Gastrocnemius medialis (tissue), 4 donors: ENCODE measurements at regions not wholly inside any gene's neighbourhood (a gene's known extent, or its start where the extent isn't known, plus 50 kb on each side); places are given as distances from the start of the nearest gene placed in this dataset.
A peak's percentile ranks its signal among the peaks of the same experiment; 100 is the strongest.

Source experiments
- ATAC-seq, 2 donors: fragments of 150-250 bp; one replicate each; pipeline ENCODE4 v1.9.1; 2016
- DNase-seq, 2 donors: peaks; one replicate each; pipeline ENCODE4 v3.0.0-alpha.2; 2019
- H3K27ac ChIP-seq, 4 donors: fragments of 200-600 bp; sonication (generic); 1 replicate in 1 of 4; 2 replicates in 3 of 4; pipeline ENCODE4 v1.5.1; 2016 to 2018; ENCODE audit warnings: mild to moderate bottlenecking in 2 of 4, moderate library complexity in 1 of 4
- H3K27me3 ChIP-seq, 3 donors: fragments of 200-600 bp; sonication (generic) in 2 of 3; 1 replicate in 1 of 3; 2 replicates in 2 of 3; pipeline versions ENCODE4 v1.5.1 to v1.6.0; 2016 to 2019; ENCODE audit warnings: mild to moderate bottlenecking in 1 of 3, moderate library complexity in 1 of 3
- H3K36me3 ChIP-seq, 2 donors: fragments of 200-600 bp; sonication (generic) in 1 of 2; one replicate each; pipeline ENCODE4 v1.5.1; 2017 to 2018
- H3K4me1 ChIP-seq, 2 donors: fragments of 200-600 bp; sonication (generic) in 1 of 2; one replicate each; pipeline ENCODE4 v1.5.1; 2016 to 2017; ENCODE audit warnings: mild to moderate bottlenecking in 2 of 2
- H3K4me3 ChIP-seq, 4 donors: fragments of 200-600 bp; sonication (generic) in 3 of 4; 1 replicate in 1 of 4; 2 replicates in 3 of 4; pipeline ENCODE4 v1.5.1; 2016 to 2019; ENCODE audit warnings: mild to moderate bottlenecking in 2 of 4
- H3K9me3 ChIP-seq, 3 donors: fragments of 200-600 bp; sonication (generic) in 2 of 3; 1 replicate in 1 of 3; 2 replicates in 2 of 3; pipeline ENCODE4 v1.5.1; 2016 to 2019
- POLR2A ChIP-seq, 2 donors: fragments of 450-650 bp; IDR thresholded peaks; one replicate each; pipeline ENCODE4 v1.6.1; 2017; ENCODE audit warnings: antibody characterized with exemption in 2 of 2, mild to moderate bottlenecking in 2 of 2, moderate library complexity in 2 of 2
- in situ Hi-C, 4 donors: fragments of 200-750 bp; cut with MboI; loops; one replicate each; pipeline versions ENCODE4 v1.15.0 to v1.8.0; 2017; ENCODE audit warnings: low sequenced_read_pairs in 4 of 4
- intact Hi-C: fragments of 100-400 bp; cut with DNase I; formaldehyde crosslinking; loops from one replicate; pipeline ENCODE4 v1.15.1; 2023; ENCODE audit warnings: low total_unique reads
- TF ChIP-seq, protein P1 (sequence below), 5 experiments: fragments of 450-650 bp in 3 of 5; fragments of 200-600 bp in 2 of 5; sonication (generic) in 2 of 5; IDR thresholded peaks in 4 of 5; conservative IDR thresholded peaks in 1 of 5; 1 replicate in 4 of 5; 2 replicates in 1 of 5; pipeline ENCODE4 v1.5.1; 2016 to 2019; ENCODE audit warnings: antibody characterized with exemption in 5 of 5, mild to moderate bottlenecking in 3 of 5, moderate library complexity in 3 of 5

DNA sequence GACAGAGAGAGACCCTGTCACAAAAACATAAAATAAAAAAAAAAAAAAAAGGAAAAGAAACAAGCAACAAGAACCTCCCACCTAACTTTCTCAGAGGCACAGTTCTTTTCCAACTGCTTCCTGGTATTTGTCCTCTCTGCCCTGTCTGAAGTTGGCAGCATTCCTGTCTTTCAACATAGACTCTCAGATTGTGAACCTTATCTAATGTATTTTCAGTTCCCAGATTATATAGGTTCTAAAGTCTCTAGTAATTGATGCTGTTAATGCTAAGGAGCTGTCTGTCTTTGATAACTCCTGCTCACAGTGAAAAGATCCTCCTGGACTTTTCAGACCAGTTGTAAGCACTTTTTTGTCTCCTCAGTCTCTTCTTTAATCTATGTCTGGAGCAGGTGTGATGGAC is 199.5 kb upstream of the P2RY1 start:
- in situ Hi-C loops: no loop called here
- H3K9me3 ChIP-seq: no peaks in the 10 kb centered on the region
- ATAC-seq: no peak

DNA sequence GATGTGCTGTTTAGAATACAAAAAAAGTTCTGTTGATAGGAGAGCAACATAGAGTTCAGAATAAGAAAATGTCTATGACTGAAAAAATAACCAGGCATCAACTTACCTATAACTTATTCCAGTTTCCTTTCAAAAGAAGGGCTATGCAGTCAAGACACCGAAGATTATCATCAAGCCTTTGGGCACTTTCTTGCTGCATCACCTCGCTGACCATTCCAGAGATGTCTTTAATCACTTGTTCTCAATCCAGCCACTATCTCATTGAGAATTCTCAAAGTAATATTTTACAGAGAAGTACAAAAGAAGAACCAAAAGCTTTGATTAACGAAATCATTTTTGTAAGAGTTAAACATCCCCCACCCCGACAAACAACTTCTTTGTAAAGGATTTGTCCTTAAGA is 198.3 kb upstream of the P2RY1 start:
- Histone ChIP-seq H3K36me3 (no peaks in the 10 kb centered on the region), H3K27ac (no peak overlapping the region), H3K4me3 (no peak overlapping the region), H3K9me3 (no peaks in the 10 kb centered on the region), H3K27me3 (no peaks in the 10 kb centered on the region), H3K4me1 (no peaks in the 10 kb centered on the region)
- intact Hi-C loops: no loop called here
- TF ChIP-seq, protein P1, sequence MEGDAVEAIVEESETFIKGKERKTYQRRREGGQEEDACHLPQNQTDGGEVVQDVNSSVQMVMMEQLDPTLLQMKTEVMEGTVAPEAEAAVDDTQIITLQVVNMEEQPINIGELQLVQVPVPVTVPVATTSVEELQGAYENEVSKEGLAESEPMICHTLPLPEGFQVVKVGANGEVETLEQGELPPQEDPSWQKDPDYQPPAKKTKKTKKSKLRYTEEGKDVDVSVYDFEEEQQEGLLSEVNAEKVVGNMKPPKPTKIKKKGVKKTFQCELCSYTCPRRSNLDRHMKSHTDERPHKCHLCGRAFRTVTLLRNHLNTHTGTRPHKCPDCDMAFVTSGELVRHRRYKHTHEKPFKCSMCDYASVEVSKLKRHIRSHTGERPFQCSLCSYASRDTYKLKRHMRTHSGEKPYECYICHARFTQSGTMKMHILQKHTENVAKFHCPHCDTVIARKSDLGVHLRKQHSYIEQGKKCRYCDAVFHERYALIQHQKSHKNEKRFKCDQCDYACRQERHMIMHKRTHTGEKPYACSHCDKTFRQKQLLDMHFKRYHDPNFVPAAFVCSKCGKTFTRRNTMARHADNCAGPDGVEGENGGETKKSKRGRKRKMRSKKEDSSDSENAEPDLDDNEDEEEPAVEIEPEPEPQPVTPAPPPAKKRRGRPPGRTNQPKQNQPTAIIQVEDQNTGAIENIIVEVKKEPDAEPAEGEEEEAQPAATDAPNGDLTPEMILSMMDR (IDR thresholded peaks at IDR 0.05 in 4 of 5, conservative IDR thresholded peaks at IDR 0.05 in 1 of 5): no peak
- TF ChIP-seq POLR2A (IDR thresholded peaks at IDR 0.05): no peak
- DNase-seq (no peak), ATAC-seq (no peak)
- in situ Hi-C loops: no loop called here

More for the DNA sequence above, 199.5 kb upstream of the P2RY1 start:
- Histone ChIP-seq H3K36me3 (no peaks in the 10 kb centered on the region), H3K27me3 (no peaks in the 10 kb centered on the region), H3K4me3 (no peak overlapping the region), H3K27ac (no peak overlapping the region), H3K4me1 (no peaks in the 10 kb centered on the region)
- TF ChIP-seq POLR2A (IDR thresholded peaks at IDR 0.05): no peak
- TF ChIP-seq, protein P1 (IDR thresholded peaks at IDR 0.05 in 4 of 5, conservative IDR thresholded peaks at IDR 0.05 in 1 of 5): no peak
- DNase-seq: no peak
- intact Hi-C loops: no loop called here

DNA sequence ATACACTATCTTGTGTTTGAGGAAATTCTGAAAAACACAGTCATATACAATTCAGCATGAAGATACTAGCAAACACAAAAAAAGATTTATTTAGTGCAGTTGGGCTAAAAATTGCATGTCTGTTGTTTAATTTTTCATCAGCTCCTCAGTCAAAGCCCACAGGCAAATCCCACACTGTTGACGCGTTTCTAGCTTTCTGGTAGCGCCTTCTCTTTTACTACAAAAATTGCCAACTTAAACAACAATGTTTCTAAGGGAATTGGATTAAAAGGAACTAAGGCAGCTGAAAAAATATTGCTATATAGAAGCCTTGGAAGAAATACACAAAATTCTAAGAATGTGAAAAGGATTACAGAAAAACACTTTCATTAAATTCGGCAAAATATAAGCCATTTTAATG is 196.7 kb upstream of the P2RY1 start:
- ATAC-seq: no peak
- intact Hi-C loops: no loop called here

DNA sequence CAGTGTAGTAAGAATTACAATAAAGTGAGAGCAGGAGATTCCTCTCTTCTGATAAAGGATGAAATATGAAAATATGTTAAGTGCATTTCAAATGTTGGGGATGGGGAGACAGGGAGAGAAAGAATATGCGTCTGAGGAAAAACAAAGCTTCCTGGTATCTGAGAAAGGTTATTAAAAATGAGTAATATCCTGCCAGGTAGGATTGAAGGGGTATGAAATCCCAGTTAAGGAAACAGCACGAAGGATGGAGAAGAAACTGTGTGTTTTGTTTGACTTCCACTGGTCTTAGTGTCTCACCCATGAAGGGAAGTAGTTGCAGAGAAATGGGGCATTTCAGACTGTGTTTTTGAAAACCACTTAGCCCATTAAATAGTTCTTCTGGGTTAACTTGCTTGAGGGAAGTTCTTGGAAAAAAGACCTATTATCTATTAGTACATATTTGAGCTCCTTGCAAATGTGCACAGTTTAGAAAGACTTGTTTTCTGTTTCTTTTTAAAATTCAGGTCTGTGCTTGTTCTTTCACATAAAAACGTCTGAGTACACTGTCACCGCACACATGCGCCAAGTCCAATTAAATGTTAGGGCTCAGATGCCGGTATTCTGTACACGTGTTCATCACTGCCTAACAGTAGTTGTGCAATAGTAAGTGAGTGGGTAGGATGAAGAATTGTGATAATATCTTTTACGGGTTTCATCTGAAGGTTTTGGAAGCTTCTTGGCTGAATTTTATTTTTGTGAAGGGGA is 196.1 kb upstream of the P2RY1 start:
- no peaks in the 10 kb centered on the region for H3K4me1 ChIP-seq
- no peak for DNase-seq
- H3K36me3 ChIP-seq: no peaks in the 10 kb centered on the region
- ATAC-seq: peak in 1 of 2 donors; percentile 58
- no peaks in the 10 kb centered on the region for H3K27me3 ChIP-seq
- in situ Hi-C loops: no loop called here
- TF ChIP-seq POLR2A (IDR thresholded peaks at IDR 0.05): no peak
- TF ChIP-seq, protein P1 (IDR thresholded peaks at IDR 0.05 in 4 of 5, conservative IDR thresholded peaks at IDR 0.05 in 1 of 5): no peak
- H3K4me3 ChIP-seq: no peak overlapping the region
- intact Hi-C loops: no loop called here
- no peaks in the 10 kb centered on the region for H3K9me3 ChIP-seq
- no peak overlapping the region for H3K27ac ChIP-seq

More for the DNA sequence above, 196.7 kb upstream of the P2RY1 start:
- no peaks in the 10 kb centered on the region for H3K36me3 ChIP-seq
- TF ChIP-seq, protein P1 (IDR thresholded peaks at IDR 0.05 in 4 of 5, conservative IDR thresholded peaks at IDR 0.05 in 1 of 5): no peak
- TF ChIP-seq POLR2A (IDR thresholded peaks at IDR 0.05): no peak
- DNase-seq: no peak
- no peaks in the 10 kb centered on the region for H3K4me1 ChIP-seq
- in situ Hi-C loops: no loop called here
- no peaks in the 10 kb centered on the region for H3K27me3 ChIP-seq
- no peak overlapping the region for H3K4me3 ChIP-seq
- H3K9me3 ChIP-seq: no peaks in the 10 kb centered on the region
- no peak overlapping the region for H3K27ac ChIP-seq

DNA sequence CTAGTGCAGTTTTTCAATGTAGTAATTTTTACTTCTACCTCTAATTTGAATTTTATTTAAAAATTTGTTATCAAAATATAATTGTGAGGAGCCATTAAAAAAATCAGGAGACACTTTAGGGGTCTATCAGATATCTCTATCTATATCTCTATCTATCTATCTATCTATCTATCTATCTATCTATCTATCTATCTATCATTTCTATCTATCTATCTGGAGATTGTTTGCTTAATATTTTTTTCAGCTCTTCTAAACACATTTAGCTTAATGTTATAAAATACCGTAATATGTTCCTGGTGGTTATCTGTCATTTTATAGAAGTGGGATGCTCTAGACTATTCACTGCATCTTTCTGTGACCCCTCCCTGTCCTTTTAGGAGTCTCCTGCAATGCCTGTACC is 193.7 kb upstream of the P2RY1 start:
- TF ChIP-seq POLR2A (IDR thresholded peaks at IDR 0.05): no peak
- no peak overlapping the region for H3K4me3 ChIP-seq
- no peaks in the 10 kb centered on the region for H3K9me3 ChIP-seq
- H3K27ac ChIP-seq: no peak overlapping the region
- no peak for DNase-seq
- H3K27me3 ChIP-seq: no peaks in the 10 kb centered on the region
- H3K4me1 ChIP-seq: no peaks in the 10 kb centered on the region
- no peak for ATAC-seq
- no peaks in the 10 kb centered on the region for H3K36me3 ChIP-seq
- in situ Hi-C loops (no loop called here), intact Hi-C loops (no loop called here)
